WTC11 (cell line): ENCODE measurements at regions not wholly inside any gene's neighbourhood (a gene's known extent, or its start where the extent isn't known, plus 50 kb on each side); places are given as distances from the start of the nearest gene placed in this dataset.

Experiments used
- ATAC-seq: fragments of 200-7000 bp; cut with Tn5 transposase; 2 replicates; pipeline ENCODE4 v1.10.0; 2021; ENCODE audit warnings: mild to moderate bottlenecking, moderate library complexity
- CTCF ChIA-PET: fragments of 300-600 bp; sonication (Branson Sonifier 250); formaldehyde crosslinking; loops from one replicate; lab custom pipeline; 2021; ENCODE audit warnings: antibody characterized with exemption; lab: Charles Lee
- POLR2A ChIA-PET: fragments of 350-600 bp; sonication (Branson Sonifier 250); formaldehyde crosslinking; loops from one replicate; lab custom pipeline; 2021; ENCODE audit warnings: antibody characterized with exemption; lab: Charles Lee
- DNase-seq: peaks from one replicate; pipeline ENCODE4 v3.0.0; 2021; ENCODE audit warnings: low spot score
- H3K27ac Mint-ChIP-seq: 2 replicates; pipeline ENCODE4 v1.8.0; 2021; ENCODE audit warnings: mixed read lengths
- H3K27me3 Mint-ChIP-seq: 2 replicates; pipeline ENCODE4 v1.8.0; 2021; ENCODE audit warnings: low read depth, mild to moderate bottlenecking, moderate library complexity, mixed read lengths
- H3K36me3 Mint-ChIP-seq: 2 replicates; pipeline ENCODE4 v1.8.0; 2021; ENCODE audit warnings: mixed read lengths
- H3K4me1 Mint-ChIP-seq: 2 replicates; pipeline ENCODE4 v1.8.0; 2022; ENCODE audit warnings: mixed read lengths
- H3K4me3 Mint-ChIP-seq: 2 replicates; pipeline ENCODE4 v1.8.0; 2021; ENCODE audit warnings: mild to moderate bottlenecking, moderate library complexity, mixed read lengths
- H3K9me3 Mint-ChIP-seq: 2 replicates; pipeline ENCODE4 v1.8.0; 2021; ENCODE audit warnings: mixed read lengths
- ATF1 ChIP-seq: sonication (generic); formaldehyde crosslinking; IDR thresholded peaks from 2 replicates; pipeline ENCODE4 v1.8.1; 2023; ENCODE audit warnings: mild to moderate bottlenecking, moderate library complexity, missing genetic modification reagents
- CBFB ChIP-seq: sonication (generic); formaldehyde crosslinking; IDR thresholded peaks from 2 replicates; pipeline ENCODE4 v1.8.1; 2022; ENCODE audit warnings: mild to moderate bottlenecking, low read depth, missing genetic modification reagents
- ETV6 ChIP-seq: sonication (generic); formaldehyde crosslinking; IDR thresholded peaks from 2 replicates; pipeline ENCODE4 v1.8.1; 2022; ENCODE audit warnings: mild to moderate bottlenecking, missing genetic modification reagents
- FOXP1 ChIP-seq: sonication (generic); formaldehyde crosslinking; IDR thresholded peaks from 2 replicates; pipeline ENCODE4 v1.8.0; 2022; ENCODE audit warnings: missing genetic modification reagents, mild to moderate bottlenecking, moderate library complexity, borderline replicate concordance
- GRHL2 ChIP-seq: fragments of 250-450 bp; sonication (Bioruptor Pico); IDR thresholded peaks from 2 replicates; pipeline ENCODE4 v1.8.0; 2022; ENCODE audit warnings: mild to moderate bottlenecking, moderate library complexity; ENCODE audit not compliant: insufficient replicate concordance, severe bottlenecking
- HMGA2 ChIP-seq: fragments of 250-450 bp; sonication (Bioruptor Pico); IDR thresholded peaks from 2 replicates; pipeline ENCODE4 v1.4.0; 2021; ENCODE audit warnings: mild to moderate bottlenecking, moderate library complexity
- JUN ChIP-seq: sonication (generic); formaldehyde crosslinking; IDR thresholded peaks from 2 replicates; pipeline ENCODE4 v1.8.0; 2023; ENCODE audit warnings: mild to moderate bottlenecking, missing genetic modification reagents
- KAT7 ChIP-seq: sonication (generic); formaldehyde crosslinking; IDR thresholded peaks from 2 replicates; pipeline ENCODE4 v1.8.1; 2023; ENCODE audit warnings: missing genetic modification reagents, mild to moderate bottlenecking, borderline replicate concordance
- NFATC4 ChIP-seq: fragments of 250-450 bp; sonication (Bioruptor Pico); IDR thresholded peaks from 2 replicates; pipeline ENCODE4 v1.9.0; 2021; ENCODE audit warnings: mild to moderate bottlenecking
- NFE2L1 ChIP-seq: sonication (generic); formaldehyde crosslinking; IDR thresholded peaks from 2 replicates; pipeline ENCODE4 v1.8.1; 2023; ENCODE audit warnings: missing genetic modification reagents
- OVOL2 ChIP-seq: fragments of 250-450 bp; sonication (Bioruptor Pico); IDR thresholded peaks from 2 replicates; pipeline ENCODE4 v1.9.0; 2021; ENCODE audit warnings: mild to moderate bottlenecking, borderline replicate concordance
- SP1 ChIP-seq: sonication (generic); formaldehyde crosslinking; conservative IDR thresholded peaks from 2 replicates; pipeline ENCODE4 v1.8.1; 2022; ENCODE audit warnings: missing genetic modification reagents
- TEAD1 ChIP-seq: sonication (generic); formaldehyde crosslinking; IDR thresholded peaks from 2 replicates; pipeline ENCODE4 v1.8.0; 2022; ENCODE audit warnings: mild to moderate bottlenecking, missing genetic modification reagents
- TF ChIP-seq, protein P1 (sequence below): sonication (generic); formaldehyde crosslinking; conservative IDR thresholded peaks from 2 replicates; pipeline ENCODE4 v1.8.1; 2023; ENCODE audit warnings: mild to moderate bottlenecking, low read depth, missing genetic modification reagents, moderate library complexity
- TF ChIP-seq, protein P2 (sequence below): sonication (generic); formaldehyde crosslinking; IDR thresholded peaks from 2 replicates; pipeline ENCODE4 v1.8.0; 2023; ENCODE audit warnings: missing genetic modification reagents, mild to moderate bottlenecking, borderline replicate concordance
- TF ChIP-seq, protein P3 (sequence below): sonication (generic); formaldehyde crosslinking; IDR thresholded peaks from 2 replicates; pipeline ENCODE4 v1.8.1; 2022; ENCODE audit warnings: low read depth, mild to moderate bottlenecking, moderate library complexity, missing genetic modification reagents, borderline replicate concordance
- TF ChIP-seq, protein P4 (sequence below): sonication (generic); formaldehyde crosslinking; IDR thresholded peaks from 2 replicates; pipeline ENCODE4 v1.8.0; 2023; ENCODE audit warnings: mild to moderate bottlenecking, missing genetic modification reagents
- TF ChIP-seq, protein P5 (sequence below): fragments of 250-450 bp; sonication (Bioruptor Pico); IDR thresholded peaks from 2 replicates; pipeline ENCODE4 v2.1.2; 2022; ENCODE audit warnings: mild to moderate bottlenecking, moderate library complexity

DNA sequence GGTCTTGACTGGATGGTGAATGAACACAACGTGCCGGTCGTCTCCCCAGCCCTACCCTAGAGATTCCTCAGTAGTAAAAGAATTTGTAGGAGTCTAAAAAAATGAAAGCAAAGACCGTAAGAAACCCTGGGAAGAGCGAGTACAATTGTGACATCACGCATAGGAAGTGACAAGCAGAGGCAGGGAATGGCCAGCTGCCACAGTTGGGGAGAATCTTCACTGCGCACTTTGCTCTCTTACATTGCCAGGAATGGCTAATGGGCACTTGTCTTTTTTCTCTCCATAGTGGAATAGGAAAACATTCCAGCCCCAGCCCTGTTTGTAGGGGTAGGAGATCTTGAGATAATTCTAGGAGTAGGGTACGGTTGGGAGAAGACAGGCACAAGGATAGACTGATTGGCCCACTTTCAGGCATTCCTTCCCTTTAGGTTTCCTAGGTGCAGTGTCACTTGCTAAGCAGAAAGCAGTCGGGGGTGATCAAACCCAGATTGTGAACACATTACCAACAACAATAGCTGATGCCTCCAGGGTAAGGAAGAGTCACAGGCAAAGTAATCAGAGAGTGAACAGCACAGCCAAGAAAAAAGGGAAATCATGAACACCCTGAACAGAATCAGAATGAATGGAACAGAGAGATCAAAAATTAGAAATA, 302.7 kb downstream of the MAN2A1 start:
- Mint-ChIP-seq H3K4me1 (peaks cover 32% of the 10 kb centered on the region), H3K27ac (no peak overlapping the region), H3K9me3 (0 out of 2 replicates have a peak, but pooled peaks cover 4% of the 10 kb centered on the region), H3K36me3 (no peaks in the 10 kb centered on the region), H3K4me3 (no peak overlapping the region), H3K27me3 (peaks cover 13% of the 10 kb centered on the region)
- CTCF ChIA-PET, result no interaction called here
- POLR2A ChIA-PET, result no interaction called here
- no peak for DNase-seq
- TF ChIP-seq GRHL2 (CRISPR knock-in tag) (no peak), TEAD1 (CRISPR knock-in tag) (no peak), NFE2L1 (no peak), CBFB (CRISPR knock-in tag) (no peak), FOXP1 (CRISPR knock-in tag) (no peak), HMGA2 (CRISPR knock-in tag) (no peak), KAT7 (CRISPR knock-in tag) (no peak), SP1 (CRISPR knock-in tag) (no peak), NFATC4 (no peak), ATF1 (no peak), JUN (CRISPR knock-in tag) (no peak), ETV6 (no peak), OVOL2 (no peak)
- TF ChIP-seq, protein P1, sequence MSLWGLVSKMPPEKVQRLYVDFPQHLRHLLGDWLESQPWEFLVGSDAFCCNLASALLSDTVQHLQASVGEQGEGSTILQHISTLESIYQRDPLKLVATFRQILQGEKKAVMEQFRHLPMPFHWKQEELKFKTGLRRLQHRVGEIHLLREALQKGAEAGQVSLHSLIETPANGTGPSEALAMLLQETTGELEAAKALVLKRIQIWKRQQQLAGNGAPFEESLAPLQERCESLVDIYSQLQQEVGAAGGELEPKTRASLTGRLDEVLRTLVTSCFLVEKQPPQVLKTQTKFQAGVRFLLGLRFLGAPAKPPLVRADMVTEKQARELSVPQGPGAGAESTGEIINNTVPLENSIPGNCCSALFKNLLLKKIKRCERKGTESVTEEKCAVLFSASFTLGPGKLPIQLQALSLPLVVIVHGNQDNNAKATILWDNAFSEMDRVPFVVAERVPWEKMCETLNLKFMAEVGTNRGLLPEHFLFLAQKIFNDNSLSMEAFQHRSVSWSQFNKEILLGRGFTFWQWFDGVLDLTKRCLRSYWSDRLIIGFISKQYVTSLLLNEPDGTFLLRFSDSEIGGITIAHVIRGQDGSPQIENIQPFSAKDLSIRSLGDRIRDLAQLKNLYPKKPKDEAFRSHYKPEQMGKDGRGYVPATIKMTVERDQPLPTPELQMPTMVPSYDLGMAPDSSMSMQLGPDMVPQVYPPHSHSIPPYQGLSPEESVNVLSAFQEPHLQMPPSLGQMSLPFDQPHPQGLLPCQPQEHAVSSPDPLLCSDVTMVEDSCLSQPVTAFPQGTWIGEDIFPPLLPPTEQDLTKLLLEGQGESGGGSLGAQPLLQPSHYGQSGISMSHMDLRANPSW (CRISPR knock-in tag), result no peak
- TF ChIP-seq, protein P2, sequence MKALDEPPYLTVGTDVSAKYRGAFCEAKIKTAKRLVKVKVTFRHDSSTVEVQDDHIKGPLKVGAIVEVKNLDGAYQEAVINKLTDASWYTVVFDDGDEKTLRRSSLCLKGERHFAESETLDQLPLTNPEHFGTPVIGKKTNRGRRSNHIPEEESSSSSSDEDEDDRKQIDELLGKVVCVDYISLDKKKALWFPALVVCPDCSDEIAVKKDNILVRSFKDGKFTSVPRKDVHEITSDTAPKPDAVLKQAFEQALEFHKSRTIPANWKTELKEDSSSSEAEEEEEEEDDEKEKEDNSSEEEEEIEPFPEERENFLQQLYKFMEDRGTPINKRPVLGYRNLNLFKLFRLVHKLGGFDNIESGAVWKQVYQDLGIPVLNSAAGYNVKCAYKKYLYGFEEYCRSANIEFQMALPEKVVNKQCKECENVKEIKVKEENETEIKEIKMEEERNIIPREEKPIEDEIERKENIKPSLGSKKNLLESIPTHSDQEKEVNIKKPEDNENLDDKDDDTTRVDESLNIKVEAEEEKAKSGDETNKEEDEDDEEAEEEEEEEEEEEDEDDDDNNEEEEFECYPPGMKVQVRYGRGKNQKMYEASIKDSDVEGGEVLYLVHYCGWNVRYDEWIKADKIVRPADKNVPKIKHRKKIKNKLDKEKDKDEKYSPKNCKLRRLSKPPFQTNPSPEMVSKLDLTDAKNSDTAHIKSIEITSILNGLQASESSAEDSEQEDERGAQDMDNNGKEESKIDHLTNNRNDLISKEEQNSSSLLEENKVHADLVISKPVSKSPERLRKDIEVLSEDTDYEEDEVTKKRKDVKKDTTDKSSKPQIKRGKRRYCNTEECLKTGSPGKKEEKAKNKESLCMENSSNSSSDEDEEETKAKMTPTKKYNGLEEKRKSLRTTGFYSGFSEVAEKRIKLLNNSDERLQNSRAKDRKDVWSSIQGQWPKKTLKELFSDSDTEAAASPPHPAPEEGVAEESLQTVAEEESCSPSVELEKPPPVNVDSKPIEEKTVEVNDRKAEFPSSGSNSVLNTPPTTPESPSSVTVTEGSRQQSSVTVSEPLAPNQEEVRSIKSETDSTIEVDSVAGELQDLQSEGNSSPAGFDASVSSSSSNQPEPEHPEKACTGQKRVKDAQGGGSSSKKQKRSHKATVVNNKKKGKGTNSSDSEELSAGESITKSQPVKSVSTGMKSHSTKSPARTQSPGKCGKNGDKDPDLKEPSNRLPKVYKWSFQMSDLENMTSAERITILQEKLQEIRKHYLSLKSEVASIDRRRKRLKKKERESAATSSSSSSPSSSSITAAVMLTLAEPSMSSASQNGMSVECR (CRISPR knock-in tag), result no peak
- TF ChIP-seq, protein P3, sequence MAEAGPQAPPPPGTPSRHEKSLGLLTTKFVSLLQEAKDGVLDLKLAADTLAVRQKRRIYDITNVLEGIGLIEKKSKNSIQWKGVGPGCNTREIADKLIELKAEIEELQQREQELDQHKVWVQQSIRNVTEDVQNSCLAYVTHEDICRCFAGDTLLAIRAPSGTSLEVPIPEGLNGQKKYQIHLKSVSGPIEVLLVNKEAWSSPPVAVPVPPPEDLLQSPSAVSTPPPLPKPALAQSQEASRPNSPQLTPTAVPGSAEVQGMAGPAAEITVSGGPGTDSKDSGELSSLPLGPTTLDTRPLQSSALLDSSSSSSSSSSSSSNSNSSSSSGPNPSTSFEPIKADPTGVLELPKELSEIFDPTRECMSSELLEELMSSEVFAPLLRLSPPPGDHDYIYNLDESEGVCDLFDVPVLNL, result no peak
- TF ChIP-seq, protein P4, sequence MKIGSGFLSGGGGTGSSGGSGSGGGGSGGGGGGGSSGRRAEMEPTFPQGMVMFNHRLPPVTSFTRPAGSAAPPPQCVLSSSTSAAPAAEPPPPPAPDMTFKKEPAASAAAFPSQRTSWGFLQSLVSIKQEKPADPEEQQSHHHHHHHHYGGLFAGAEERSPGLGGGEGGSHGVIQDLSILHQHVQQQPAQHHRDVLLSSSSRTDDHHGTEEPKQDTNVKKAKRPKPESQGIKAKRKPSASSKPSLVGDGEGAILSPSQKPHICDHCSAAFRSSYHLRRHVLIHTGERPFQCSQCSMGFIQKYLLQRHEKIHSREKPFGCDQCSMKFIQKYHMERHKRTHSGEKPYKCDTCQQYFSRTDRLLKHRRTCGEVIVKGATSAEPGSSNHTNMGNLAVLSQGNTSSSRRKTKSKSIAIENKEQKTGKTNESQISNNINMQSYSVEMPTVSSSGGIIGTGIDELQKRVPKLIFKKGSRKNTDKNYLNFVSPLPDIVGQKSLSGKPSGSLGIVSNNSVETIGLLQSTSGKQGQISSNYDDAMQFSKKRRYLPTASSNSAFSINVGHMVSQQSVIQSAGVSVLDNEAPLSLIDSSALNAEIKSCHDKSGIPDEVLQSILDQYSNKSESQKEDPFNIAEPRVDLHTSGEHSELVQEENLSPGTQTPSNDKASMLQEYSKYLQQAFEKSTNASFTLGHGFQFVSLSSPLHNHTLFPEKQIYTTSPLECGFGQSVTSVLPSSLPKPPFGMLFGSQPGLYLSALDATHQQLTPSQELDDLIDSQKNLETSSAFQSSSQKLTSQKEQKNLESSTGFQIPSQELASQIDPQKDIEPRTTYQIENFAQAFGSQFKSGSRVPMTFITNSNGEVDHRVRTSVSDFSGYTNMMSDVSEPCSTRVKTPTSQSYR, result no peak
- TF ChIP-seq, protein P5, sequence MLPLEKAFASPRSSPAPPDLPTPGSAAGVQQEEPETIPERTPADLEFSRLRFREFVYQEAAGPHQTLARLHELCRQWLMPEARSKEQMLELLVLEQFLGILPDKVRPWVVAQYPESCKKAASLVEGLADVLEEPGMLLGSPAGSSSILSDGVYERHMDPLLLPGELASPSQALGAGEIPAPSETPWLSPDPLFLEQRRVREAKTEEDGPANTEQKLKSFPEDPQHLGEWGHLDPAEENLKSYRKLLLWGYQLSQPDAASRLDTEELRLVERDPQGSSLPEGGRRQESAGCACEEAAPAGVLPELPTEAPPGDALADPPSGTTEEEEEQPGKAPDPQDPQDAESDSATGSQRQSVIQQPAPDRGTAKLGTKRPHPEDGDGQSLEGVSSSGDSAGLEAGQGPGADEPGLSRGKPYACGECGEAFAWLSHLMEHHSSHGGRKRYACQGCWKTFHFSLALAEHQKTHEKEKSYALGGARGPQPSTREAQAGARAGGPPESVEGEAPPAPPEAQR, result no peak
- TF ChIP-seq, all 79 proteins: peak for 0
- peak; percentile 50 for ATAC-seq
